Activated naive CD4-positive, alpha-beta T cell (primary cell): ENCODE measurements at regions not wholly inside any gene's neighbourhood (a gene's known extent, or its start where the extent isn't known, plus 50 kb on each side); places are given as distances from the start of the nearest gene placed in this dataset.

ENCODE experiments used
- DNase-seq, 4 experiments: peaks; one replicate each; lab custom pipeline; 2025; lab: John Stamatoyannopoulos, UW

DNA sequence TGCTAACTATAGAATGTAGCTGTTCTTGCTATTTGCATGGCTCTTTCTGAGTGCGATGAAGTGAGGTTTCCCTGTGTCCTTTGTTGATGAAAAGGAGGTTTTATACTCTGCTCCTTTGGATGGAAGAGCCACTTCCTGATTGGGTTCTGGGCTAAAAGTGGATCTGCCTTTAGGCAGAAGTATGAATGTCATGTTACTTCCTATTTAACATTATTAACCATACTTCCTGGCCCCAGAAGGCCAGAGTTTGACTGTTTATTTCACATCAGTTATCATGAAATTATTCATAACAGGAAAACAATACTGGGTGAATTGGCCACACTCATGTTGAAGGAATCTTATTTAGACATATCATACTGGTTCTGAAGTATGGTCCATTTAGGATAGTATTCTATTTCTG is 386.2 kb downstream of the PCDH7 start:
- DNase-seq: no peak

GRCh38 chr4:31107362-31107761 is 387.2 kb downstream of the PCDH7 start:
- DNase-seq: no peak

GRCh38 chr4:31108762-31109161 is 388.6 kb downstream of the PCDH7 start:
- DNase-seq: no peak

- no peak for DNase-seq
Measured at GRCh38 chr4:31111790-31112189, 391.6 kb downstream of the PCDH7 start.

DNA sequence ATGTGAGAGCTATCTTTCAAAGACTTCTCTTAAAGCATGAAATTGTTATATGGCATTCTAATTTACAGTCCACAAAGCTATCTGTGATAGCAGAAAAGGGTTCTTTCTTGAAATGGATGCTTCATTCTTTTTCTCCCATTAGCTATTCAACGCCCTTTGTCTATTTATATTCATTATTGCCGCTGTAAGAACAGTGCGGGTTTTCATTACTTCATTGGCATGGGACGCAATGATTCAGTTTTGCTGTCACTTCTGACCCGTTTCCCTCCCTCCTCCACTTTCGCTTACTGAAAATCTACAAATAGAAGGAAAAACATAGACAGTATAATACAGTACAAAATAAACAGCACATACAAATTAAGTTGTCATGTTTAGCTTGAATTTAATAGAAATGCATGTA is 394.6 kb downstream of the PCDH7 start:
- DNase-seq: no peak

DNA sequence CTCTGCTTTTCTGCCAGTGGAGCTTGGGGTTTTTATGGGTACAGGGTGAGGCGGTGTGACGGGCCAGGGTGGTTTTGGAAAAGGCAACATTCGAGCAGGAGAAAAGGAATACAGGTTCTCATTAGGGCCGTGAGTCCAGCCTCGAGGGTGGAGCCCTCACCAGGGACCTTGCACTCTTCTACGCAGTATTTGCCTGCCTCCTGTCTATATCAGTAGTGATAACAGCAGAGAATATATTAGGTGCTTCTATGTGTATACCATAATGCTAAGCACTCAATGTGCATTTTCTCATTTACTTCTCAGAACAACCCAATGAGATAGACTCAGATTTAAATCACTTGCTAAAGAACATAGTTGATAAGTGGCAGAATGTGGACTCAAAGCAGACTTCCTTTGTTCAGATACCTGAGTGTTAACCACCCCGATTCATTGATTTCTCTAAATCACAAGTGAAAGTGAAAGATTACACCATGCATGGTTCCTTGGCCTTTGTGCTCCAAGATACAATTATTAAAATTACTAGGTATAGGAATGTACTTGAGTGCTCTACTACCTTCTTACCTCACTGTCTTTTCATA is 403.9 kb downstream of the PCDH7 start:
- DNase-seq: no peak

- no peak for DNase-seq
Measured at GRCh38 chr4:31125061-31125460, 404.9 kb downstream of the PCDH7 start.

GRCh38 chr4:31125496-31125895 is 405.3 kb downstream of the PCDH7 start:
- DNase-seq: no peak

DNA sequence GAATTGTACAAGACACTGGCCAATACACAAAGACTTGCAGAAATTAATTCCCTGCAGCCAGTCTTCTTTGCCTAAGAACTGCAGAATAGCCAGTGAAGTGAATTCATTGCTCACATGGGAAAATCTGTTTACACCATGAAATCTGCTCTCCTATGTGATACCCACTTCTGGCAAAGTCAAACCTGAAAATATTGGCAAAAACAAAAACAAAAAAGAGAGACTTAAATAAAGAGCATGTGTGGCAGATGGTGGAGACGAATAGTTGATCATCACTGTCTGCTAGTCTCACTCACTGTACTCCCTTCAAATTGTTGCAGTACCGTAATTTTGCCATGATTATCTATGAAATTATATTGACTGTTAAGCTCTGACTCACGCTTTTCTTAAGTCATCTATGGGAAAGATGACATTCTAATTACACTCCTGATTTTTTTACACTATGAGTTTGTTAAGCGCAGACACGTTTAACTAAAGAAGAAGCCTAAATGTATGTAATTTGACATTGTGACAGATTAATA is 406.8 kb downstream of the PCDH7 start:
- DNase-seq: no peak

- DNase-seq: no peak
Measured at GRCh38 chr4:31130930-31131329, 410.8 kb downstream of the PCDH7 start.

DNA sequence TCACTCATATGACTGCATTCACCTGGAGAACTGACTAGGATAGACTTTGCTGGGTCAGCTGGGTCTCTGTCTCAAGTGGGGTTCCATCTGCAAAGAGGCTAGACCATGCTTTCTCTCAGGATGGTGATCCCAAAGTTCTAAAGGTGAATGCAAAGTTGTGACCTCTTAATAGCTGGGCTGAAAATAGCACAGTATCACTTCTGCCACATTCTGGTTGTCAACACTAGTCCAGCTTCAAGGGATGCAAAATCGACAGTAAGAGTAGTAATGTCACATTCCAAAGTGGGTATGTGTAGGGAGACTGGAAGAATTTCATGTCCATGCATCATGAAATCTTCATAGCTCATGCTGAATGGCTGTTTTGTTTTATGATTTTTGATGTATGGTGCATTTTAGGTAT is 414.6 kb downstream of the PCDH7 start:
- no peak for DNase-seq

GRCh38 chr4:31139767-31140166 is 419.6 kb downstream of the PCDH7 start:
- no peak for DNase-seq

DNA sequence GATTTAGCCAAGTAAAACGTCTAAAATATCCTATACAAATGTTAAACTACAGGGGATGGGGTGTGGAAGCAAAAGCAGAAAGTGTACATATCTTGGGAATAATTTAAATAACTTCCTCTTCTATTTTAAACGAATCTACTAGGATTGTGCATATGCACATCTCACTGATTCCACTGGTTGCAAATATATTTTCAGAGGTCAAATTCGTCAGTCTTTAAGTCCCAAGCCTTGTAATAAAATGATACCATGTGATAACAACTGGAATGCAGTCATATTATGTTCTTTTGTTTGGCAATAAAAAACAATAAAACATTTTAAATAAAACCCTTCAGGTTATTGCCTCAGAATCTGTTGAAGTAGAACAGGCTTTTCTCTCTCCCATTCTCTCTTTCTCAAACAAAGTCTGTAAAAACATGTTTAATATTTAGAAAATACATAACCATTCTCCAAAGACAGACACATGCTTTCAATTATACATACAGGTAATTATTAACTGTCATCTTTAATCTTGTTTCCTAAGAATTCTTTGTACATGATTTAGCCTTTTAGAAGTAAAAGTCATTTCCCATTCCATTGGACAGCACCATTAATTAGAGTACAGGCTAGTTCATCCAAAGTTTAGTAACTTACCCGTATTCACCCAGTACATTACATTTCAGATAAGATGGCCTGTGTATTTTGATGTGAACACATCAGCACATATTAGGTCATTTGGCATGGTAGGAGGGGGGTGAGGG is 421.1 kb downstream of the PCDH7 start:
- DNase-seq: no peak

DNA sequence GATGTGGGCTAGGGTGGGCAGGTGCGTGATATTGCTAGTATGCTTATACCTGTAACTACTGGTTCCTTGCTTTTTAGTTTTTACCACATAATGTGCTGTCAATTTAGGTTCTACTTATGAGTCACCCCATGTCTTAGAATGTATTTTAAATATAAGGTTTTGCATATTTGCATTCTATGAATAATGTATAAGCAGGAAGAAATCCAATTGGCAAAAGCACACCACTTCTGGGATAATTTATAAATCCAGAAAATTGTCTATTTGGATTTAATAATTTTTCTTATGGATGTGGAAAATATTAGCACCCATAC is 421.6 kb downstream of the PCDH7 start:
- DNase-seq: no peak

GRCh38 chr4:31146366-31146765 is 426.2 kb downstream of the PCDH7 start:
- no peak for DNase-seq

GRCh38 chr4:31148990-31149389 is 428.8 kb downstream of the PCDH7 start:
- DNase-seq: no peak

DNA sequence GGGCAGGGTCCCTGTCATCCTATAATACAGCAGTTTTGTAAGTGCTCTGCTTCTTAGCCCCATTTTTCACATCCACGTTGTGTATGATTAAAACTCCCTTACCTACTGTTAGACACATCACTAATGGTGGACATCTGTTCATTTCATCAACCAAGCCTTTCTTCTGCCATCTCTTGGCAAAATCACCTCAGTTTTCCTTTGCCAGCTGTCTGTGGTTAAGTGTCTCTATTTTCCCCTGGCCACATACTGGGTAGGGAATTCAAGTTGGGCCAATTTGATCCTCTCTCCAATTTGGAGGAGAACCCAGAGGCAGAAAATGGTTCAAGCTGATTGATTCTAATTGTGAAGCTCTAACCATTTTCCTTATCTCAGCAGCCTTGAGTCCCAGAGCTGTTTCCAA is 436.1 kb downstream of the PCDH7 start:
- no peak for DNase-seq

DNA sequence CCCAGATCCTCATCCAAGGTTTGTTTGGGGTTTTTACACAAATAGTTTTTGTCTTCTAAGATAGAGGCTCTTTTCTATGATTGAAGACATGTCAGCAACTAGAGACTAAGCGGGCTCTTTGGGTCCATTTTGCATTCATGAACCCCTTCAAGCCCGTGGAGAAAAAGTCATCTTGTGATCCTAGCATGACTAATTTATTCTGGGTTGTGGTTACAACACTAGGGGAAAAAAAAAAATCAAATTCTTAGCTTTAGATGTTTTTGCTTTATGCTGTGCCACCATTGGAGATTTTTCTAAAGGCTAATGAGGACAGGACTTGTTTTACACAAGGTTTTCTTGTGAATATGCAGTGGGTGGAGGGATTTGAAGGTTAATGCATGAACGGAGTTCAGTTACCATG is 440.0 kb downstream of the PCDH7 start:
- DNase-seq: no peak

- no peak for DNase-seq
Measured at GRCh38 chr4:31169846-31170245, 449.7 kb downstream of the PCDH7 start.

DNA sequence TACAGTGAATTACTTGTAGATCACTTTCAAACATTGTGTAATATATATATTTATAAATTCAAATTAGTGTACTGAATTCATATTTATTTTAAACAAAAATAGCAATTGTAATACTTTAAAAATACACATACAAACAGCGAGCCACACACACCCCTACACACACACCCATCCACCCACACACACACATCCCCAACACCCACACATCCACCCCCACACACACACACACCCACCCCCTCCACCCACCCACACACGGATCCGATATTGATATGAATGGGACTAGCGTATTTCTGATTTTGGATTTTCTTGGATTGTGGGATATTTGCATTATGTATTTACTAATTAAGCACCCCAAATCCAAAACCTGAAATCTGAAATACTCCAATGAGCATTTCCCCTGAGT is 451.2 kb downstream of the PCDH7 start:
- DNase-seq: no peak

- DNase-seq: no peak
Measured at GRCh38 chr4:31175242-31175910, 455.2 kb downstream of the PCDH7 start.

- DNase-seq: no peak
Measured at GRCh38 chr4:31183256-31183655, 463.1 kb downstream of the PCDH7 start.

DNA sequence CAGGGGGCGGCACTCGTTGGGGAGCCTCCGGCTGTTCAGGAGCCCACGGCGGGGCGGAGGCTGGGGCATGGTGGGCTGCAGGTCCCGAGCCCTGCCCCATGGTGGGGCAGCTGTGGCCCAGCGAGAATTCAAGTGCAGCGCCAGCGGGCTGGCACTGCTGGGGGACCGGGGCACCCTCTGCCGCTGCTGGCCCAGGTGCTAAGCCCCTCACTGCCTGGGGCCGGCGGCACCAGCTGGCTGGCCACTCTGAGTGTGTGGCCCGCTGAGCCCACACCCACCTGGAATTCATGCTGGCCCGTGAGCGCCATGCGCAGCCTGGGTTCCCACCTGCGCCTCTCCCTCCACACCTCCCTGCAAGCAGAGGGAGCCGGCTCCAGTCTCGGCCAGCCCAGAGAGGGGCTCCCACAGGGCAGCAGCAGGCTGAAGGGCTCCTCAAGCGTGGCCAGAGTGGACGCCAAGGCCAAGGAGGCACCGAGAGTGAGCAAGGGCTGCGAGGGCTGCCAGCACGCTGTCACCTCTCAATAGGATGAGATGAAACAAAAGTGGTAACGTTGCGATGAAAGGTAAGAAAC is 464.9 kb downstream of the PCDH7 start:
- no peak for DNase-seq
